C4-2B (cell line): ENCODE measurements at regions not wholly inside any gene's neighbourhood (a gene's known extent, or its start where the extent isn't known, plus 50 kb on each side); places are given as distances from the start of the nearest gene placed in this dataset.
"Not testable (repeated sequence)": the region's sequence is repeated elsewhere in the genome, so short reads cannot be mapped to it uniquely, and the experiment has no call there.

Source experiments
- CTCF ChIP-seq: fragments of 450-650 bp; conservative IDR thresholded peaks from 2 replicates; pipeline ENCODE4 v1.5.1; 2017; ENCODE audit warnings: mild to moderate bottlenecking
- ZFX ChIP-seq: fragments of 450-650 bp; IDR thresholded peaks from 2 replicates; pipeline ENCODE4 v1.6.1; 2017

DNA sequence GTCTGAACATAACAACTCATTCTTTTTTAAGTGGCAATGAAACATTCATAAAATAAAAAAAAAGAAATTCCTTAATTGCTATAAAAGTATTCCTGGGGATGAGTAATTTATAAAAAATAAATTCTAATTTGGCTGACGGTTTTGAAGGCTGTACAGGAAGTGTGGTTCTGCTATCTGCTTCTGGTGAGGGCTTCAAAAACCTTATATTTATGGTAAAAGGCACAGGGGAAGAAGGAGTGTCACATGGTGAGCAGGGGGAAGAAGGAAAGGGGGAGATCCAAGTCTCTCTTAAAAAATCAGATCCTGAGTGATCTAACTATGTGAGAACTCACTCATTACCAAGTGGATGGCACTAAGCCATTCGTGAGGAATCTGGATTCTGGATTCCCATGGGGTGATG is 539.0 kb downstream of the GOLGA6L6 start:
- not testable (repeated sequence) for TF ChIP-seq CTCF, ZFX
